Activated CD4-positive, alpha-beta T cell treated with anti-CD3 and anti-CD28 coated beads, Interleukin-2, Interleukin-6, amounts not matched to agents 100 ng/mL and 50 ng/mL, durations not matched to agents 16 hours and 8 hours (primary cell): ENCODE measurements at regions not wholly inside any gene's neighbourhood (a gene's known extent, or its start where the extent isn't known, plus 50 kb on each side); places are given as distances from the start of the nearest gene placed in this dataset.
"Not testable (repeated sequence)": the region's sequence is repeated elsewhere in the genome, so short reads cannot be mapped to it uniquely, and the experiment has no call there.

Experiments used
- DNase-seq: peaks from one replicate; pipeline ENCODE4 v3.0.0-alpha.2; 2020

DNA sequence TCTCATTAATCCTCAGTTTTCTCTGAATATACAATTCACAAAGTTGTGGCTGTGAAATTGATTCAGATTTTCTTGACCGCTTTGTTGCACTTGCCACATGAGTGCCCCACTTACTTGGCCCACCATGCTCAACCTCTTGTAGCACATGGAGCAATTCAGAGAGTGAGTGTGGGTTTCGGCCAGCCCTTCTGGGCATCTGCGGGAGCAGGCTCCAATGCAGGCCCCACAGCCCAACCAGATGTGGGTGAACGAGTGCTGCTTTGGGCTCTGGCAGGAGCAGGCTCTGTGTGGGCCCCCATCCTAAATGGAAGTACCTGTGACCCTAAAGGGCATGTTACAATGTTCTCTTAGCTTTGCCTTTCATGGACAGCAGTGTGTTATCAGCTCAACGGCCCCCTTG lies 2338.6 kb downstream of the LRRC4C start:
- DNase-seq: no peak

DNA sequence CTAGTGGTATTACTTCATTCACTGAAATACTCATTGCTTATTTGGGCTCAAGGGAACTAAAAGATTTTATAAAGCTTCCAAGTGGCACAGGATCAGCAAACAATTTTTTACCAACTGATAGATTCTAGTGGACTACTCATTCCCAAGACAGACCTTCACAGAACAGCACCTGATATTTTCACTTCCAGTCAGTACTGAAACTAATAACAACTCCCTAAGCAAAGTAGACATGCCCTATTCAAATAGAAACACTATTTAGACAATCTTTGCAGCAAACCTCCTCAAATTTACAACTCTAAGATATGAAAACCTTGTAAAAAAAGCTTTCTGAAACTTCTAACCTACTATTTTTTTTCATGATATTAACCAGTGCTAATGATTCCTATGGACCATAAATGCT lies 2345.8 kb downstream of the LRRC4C start:
- DNase-seq: no peak

DNA sequence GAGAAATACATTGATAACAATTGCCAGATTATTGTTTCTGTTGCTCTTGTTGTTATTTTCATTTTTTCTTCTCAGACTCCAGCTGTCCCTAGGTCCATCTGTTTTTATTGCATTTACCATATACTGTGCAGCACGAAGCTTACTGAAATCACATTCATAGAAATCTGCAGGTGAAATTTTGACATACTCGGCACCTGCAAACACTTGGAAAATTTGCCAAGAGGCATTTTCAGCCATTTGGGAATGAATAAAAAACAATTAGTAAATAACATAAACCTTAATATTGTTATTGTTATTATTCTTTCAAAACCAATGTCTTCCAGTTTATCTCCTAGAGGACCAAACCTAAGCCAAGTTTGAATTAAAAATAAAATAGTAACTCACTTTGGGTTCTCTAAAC lies 2357.2 kb downstream of the LRRC4C start:
- DNase-seq: no peak

DNA sequence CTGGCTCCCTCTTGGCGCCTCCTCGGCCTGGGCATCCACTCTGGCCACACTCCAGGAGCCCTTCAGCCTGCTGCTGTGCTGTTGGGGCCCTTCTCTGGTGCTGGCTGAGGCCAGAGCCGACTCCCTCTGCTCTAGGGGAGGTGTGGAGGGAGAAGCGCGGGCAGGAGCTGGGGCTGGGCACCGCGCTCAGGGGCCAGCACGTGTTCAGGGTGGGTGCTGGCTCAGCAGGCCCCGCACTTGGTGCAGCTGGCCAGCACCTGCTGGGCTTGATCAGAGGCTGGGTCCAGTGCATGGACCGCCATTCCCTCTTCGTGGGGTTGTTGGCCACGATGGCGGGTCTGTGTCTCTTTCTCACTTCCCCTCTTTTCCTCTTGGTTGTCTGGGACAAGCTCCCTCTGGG lies 2381.0 kb downstream of the LRRC4C start:
- DNase-seq: no peak

DNA sequence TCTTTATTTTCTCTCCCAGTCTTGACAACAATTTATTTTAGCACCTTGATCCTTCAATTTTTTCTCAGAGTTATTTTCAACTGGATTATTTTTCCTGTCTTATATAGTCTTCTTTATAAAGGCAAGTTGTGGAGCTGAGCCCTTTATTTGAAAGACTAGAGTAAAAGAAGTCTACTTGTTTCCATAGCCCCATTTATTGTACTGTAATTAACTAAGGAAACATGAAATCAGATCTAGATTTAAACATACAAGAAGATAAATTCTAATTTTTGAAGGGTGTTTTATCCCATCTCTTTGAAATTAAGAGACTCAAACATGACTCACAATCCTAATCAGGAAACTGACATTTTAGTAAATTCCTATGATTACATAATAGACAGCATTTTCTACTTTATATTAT lies 2421.8 kb downstream of the LRRC4C start:
- no peak for DNase-seq

DNA sequence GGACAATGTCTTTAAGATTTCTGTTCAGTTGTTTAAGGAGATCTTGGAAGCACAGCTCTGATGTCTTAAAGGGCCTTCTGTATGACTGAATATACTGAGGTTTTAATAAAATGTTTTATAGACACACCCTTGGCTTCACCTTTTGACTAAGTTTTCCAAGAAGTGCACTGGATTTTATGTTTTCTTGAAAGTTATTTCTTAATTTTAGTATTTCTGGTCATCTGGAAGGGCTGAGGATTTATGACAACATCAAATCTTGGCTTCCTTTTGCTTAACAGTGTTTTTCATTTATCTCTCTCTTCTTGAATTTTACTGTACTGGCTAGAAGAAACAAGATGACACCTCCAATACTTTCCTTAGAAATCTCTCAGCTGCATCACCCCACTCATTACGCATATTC lies 2423.4 kb downstream of the LRRC4C start:
- no peak for DNase-seq

DNA sequence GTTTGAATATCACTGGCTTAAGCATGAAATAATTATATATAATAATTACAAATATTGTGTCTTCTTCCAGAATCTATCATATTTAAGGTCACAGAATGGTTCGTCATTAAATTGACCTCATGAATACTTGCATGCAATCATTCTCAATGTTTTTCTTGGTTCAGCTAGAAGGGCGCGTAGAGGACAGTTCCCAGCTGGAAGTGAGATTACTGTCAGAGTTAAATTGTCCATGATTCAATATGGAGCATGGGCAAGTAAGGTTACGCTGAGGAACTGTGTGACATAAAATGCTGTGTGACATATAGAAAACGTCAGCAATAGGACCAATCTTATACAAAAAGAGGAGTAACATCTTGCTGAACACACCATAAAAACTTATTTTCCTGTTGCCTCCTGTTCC lies 2423.5 kb upstream of the RAG2 start:
- no peak for DNase-seq

DNA sequence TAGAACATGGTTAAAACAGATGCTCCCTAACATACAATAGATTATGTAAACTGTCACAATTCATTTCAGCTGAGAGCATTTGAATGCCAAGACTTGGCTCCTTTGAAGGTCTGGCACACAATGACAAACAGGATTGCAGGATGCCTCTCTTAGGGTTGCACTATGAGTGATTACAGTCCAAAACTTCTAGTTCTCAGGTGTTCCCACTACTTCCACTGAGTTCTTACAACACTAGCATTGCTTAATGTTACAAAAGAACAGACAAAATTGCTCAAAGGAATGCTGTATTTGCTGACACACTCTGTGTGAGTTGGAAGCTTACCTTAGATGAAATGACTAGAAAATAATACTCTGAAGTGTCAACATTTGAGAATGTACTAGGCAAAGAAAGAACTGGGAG lies 2413.8 kb upstream of the RAG2 start:
- DNase-seq: no peak

DNA sequence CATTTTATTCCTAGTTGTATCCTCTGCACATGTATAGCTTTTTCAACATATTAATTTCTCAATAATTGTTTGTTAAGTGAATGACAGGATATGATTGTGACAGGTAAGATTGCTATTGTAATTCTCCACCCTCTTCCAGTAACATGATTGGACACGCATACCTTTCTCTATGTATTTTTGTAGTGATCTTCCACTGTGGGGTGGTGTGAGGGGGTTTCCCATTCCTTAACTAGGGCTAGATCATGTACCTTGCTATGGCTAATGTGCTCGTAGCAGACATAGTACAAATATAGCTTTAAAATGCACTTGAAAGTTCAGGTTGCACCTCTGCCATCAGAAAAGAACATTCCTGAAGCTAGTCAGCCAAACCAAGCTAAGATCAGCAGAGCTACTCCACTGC lies 2392.8 kb upstream of the RAG2 start:
- no peak for DNase-seq

DNA sequence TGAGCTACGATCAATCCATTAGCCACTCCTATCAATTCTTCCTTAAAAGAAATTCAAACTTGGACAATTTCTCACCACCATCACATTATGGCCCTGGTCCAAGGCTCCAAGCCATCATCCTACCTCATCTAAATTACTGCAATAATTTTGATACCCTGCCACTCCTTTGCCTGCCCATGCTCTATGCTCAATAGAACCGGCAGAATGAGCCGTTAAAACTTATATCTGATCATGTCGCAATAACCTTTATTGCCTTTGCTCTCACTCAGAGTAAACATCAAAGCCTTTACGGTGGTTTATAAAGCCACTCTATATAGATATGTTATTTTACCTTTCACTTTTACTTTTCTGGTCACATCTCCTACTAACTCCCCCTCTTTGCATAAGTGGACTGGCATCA lies 2392.1 kb upstream of the RAG2 start:
- no peak for DNase-seq

DNA sequence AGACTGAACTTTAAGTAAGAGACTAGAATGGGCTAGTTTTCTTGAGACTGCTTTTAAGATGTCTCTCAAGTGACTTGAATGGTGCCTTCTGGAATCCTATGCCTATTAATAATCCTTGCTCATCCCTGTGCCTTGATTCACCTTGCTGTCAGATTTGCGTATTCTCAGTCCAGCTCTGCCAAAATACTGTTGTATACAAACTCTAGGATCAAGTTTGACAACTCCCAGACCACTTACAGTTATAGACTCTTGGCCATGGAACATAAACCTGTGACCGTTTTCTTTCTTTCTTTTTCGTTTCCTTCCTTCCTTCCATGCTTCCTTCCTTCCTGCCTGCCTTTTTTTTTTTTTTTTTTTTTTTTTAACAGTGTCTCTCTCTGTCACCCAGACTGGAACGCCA lies 2390.9 kb upstream of the RAG2 start:
- no peak for DNase-seq

DNA sequence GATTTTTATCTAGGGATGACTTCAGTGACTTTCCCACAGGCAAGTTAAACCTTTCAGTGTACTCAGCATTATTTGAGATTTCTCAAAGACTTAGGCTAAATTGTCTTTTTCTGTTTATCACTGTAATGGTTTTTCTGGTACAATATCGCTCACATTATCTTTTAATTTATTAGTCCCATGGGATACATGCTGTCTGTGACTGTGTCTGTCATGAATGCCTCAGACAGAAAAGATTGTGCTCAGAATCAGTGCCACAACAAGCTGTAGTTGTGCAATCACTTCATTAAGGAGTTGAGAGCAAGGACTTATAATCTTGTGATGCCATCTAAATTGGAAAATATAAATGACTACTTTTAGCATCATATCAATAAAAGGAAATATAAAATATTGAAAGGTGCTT lies 2374.2 kb upstream of the RAG2 start:
- no peak for DNase-seq

DNA sequence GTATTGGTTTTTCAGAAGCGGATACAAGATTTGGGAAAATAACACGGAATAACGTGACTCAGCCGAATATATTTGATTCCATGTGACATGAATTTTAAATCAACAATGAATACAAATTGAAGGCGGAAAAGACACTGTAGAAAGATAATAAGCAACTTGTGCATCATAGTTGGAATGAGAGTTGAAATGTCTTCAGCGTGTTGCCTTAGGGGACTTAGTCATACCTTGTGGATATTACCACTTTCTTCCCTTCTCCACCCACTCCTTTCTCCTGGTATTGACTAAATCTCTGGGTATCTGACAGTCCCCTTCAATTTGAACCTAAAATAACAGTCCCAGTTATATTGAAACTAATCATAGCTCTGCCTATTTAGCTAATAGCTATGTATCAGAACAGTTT lies 2373.1 kb upstream of the RAG2 start:
- DNase-seq: no peak

DNA sequence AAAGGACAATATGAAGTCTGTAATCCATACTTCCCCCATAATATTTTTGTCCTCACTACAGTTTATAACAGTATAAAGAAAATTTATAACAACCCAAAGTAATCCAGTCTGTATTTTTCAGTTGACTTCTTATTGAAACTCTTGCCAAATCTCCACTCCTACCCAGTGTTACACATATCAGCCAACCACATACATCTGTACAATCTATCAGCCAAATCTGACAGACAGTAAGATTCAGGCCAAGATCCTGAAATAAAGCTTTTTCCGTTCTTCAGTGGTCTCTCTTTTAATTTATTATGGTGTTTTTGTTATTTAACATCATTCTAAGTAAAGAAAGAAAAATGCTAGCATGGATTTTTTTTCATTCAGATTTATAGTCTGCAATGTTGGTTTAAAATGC lies 2370.9 kb upstream of the RAG2 start:
- DNase-seq: no peak

DNA sequence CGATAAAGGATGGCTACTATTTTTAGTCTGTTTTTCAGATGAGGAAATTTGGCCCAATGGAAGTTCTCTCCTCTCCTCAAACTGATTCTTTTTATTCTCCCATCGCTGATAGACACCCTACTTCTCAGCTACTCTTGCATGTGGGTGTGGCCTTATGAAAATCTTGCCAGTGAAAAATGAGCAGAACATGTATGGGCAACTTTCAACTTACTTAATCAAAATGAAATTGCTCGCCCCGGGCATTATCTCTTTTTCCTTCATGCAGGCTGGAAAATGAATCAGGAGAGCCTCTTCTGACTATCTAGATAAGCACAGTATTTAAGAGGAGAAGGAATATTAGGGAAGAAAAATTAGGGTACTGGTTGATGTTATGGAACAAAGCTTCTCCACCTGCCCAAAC lies 2354.7 kb upstream of the RAG2 start:
- no peak for DNase-seq

DNA sequence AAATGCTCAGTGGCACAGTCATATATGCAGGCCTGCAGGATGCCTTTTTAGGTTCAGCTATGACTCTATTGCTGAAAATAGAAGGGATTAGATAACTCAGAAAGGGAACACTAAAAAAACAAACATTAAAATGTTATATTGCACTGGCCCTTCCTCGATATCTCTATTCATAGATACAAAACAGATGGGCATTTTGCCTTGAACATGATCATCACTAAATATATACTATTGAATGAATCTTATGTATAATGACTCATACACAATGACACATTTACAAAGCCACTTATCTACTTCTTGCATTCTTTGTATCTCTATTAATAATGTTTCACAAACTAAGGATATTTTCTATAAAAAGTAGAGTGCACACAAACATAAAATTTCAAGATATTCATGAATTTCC lies 2352.8 kb upstream of the RAG2 start:
- DNase-seq: no peak

DNA sequence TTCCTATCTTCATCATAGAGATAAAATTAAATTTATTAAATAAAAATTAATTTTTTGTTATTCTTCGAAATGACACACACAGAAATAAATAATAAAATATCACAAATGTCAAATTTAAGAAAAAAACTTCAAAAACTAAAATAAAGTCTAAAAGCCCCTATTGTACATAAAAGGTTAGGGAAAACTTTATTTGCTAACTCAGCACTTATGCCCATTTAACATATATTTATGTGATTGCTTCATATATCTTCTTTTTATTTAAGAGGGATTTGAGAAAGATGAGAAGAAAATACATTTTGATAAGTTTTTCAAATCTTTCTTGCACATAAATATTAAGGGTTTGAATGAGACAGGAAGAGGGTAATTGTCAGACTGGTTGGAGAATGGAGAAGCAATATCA lies 2350.4 kb upstream of the RAG2 start:
- no peak for DNase-seq

DNA sequence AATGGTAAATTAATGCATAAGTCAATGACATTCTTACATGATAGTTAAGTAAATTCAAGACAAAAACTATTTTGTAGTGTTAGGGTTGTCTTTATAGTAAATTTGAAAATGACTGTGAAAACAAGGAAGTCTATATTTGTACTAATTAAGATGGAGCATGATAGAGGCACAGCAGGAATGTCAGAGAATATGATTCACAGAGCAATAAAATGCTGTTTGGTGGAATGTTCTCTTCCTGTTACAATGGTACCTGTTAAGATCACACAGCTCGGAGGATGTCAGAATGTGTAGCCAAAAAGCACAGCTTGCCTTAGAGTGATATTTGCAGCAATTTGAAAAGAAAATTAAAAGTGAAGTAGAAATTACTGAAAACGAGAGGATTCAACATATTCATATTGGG lies 2339.7 kb upstream of the RAG2 start:
- DNase-seq: no peak

DNA sequence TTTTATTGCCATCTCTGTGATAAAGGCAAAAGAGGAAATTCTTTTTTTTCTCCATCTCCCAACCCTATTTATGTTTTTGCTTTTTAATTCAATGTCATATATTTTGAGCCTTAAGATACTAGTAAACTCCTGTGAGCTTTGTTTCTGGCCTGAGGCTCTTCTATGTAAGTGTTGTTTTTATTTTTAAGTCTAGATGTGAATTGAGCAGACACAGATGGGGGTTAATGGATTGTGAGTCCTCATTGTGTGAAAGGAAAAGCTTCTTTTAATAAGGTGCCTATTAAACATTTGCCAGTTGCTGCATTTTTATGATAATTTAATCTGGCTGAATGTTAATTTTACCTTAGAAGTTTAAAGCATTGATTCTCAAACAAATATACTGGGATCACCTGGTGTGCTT lies 2337.9 kb upstream of the RAG2 start:
- DNase-seq: no peak

DNA sequence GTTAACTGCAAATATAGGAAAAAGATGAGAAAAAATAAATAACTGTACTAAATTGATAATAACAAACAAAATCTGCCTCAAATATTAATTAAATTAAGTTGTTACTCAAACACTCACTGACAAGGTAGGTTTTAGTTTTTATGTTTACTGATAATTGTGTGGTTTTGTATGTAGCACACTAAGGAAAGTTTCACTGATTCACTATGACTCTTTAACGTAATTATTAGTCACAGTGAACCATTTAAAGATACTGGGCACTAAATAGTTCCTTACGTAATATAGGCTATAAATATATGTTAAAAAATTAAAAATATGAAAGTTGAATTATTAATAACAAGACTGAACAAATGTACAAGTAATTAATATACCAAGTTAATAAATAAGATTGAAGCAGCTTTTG lies 2330.0 kb upstream of the RAG2 start:
- no peak for DNase-seq

DNA sequence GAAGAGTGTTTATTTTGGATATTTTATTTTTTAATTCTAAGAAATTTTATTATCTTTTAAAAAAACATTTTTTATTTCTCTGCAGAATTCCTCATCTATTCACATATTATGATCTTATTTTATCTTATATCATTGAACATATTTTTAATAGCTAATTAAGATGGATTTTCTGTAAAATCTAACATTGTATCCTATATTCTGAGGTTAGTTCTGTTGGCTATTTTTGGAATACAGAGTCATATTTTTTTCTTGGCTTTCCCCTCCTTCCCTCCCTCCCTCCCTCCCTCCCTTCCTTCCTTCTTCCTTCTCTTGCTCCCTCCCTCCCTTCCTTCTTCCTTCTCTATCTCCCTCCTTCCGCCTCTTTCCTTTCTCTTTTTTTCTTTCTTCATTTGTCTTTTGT lies 2326.6 kb upstream of the RAG2 start:
- DNase-seq: no peak

DNA sequence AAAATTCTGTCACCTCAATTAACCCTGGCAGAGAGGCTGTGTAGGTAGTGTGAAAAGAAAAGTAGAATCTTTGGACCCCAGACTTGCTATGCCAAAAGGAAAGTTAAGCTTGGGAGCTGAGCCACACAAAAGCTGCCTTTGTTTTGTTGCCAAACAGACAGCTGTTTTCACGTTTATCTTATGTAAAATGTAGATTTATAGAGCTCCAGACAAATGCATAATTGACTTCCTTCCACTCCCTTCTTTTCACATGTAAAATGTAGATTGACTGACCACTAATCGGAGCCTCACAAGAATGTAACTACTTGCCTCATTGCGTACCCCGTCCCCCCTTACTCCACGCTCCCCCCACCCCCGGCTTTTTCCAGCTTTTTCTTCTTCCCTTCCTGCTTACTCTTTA lies 2302.2 kb upstream of the RAG2 start:
- DNase-seq: no peak

DNA sequence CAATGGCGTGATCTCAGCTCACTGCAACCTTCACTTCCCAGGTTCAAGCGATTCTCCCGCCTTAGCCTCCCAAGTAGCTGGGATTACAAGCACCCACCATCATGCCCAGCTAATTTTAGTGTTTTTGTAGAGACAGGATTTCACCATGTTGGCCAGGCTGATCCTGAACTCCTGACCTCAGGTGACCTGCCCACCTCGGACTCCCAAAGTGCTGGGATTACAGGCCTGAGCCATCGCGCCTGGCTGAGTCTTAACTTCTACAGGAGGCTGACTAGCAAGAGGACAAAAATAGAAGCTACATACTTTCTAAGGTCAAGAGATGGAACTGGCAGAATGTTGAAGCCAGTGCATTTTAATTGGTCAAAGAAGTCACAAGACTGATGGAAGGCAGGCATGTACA lies 2296.2 kb upstream of the RAG2 start:
- not testable (repeated sequence) for DNase-seq

DNA sequence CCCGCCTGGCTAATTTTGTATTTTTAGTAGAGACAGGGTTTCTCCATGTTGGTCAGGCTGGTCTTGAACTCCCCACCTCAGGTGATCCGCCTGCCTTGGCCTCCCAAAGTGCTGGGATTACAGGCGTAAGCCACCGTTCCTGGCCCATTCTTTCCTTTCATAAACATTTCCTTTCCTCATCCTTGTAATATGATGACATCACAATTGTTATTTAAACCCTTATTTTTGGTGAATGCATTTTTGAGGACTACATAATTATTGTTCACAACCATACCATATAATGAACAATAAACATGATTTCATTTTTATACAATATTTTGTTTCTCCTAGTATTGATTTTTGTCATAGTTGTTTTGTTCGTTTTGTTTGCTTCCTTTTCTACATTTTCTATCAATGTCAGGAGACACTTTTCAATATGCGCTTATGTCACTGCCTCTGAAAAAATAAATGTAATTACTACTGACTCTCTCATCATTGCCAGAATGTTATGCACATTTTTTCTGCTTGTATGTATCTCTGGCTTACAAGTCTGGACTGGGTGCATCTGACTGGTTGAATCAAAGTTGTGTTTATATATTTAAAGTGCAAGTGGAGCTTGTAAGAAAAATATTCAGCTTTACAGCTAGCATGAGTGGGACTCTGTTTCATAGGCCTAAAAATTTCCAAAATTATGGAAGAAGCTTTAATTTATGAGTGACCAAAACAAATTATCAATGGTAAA lies 2286.3 kb upstream of the RAG2 start:
- DNase-seq: no peak

DNA sequence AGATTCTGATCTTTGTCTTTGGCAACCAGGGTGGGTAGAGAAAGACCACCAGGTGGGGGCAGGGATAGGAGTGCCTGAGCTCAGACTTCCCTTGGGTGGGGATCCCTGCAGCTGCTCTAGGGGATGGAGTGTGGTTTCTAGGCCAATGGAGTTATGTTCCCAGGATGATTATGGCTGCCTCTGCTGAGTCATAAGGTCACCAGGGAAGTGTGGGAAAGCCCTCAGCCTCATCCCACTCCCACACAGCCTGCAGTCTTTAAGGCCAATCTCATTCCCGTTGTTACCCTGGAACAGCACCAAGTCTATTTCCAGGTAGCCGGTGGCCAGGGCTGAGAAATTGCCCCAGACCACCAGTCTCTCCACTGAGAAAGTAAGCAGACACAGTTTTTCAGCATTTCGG lies 2269.3 kb upstream of the RAG2 start:
- DNase-seq: no peak

DNA sequence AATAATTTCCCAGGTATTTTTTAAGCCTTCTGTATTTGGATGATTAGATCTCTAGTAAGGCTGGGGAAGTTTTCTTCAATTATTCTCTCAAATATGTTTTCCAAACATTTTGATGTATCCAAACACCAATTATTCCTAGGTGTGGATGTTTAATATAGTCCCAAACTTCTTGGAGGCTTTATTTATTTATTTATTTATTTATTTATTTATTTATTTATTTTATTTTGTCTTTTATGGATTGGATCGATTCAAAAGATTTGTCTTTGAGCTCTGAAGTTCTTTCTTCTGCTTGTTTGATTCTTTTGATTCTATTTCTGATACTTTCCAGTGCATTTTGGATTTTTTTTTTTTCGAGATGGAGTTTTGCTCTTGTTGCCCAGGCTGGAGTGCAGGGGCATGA lies 2267.9 kb upstream of the RAG2 start:
- no peak for DNase-seq
